Neural cell (in vitro differentiated cells): ENCODE measurements at regions not wholly inside any gene's neighbourhood (a gene's known extent, or its start where the extent isn't known, plus 50 kb on each side); places are given as distances from the start of the nearest gene placed in this dataset.

Experiments used
- H2AFZ ChIP-seq: fragments of 200-600, 300-800 bp; sonication (generic), shearing (Covaris generic); 2 replicates; pipeline ENCODE4 v1.6.0; 2014; ENCODE audit warnings: low read depth, mild to moderate bottlenecking, antibody characterized with exemption, low read length, moderate library complexity
- H3F3A ChIP-seq: fragments of 200-600 bp; shearing (Covaris generic); 2 replicates; pipeline ENCODE4 v1.6.1; 2016; ENCODE audit warnings: mild to moderate bottlenecking, moderate library complexity, mixed read lengths, antibody characterized with exemption, low read length; ENCODE audit not compliant: insufficient read depth, poor library complexity, severe bottlenecking
- H3K27ac ChIP-seq: fragments of 200-600, 300-800 bp; sonication (generic), shearing (Covaris generic); 2 replicates; pipeline ENCODE4 v1.5.1; 2014; ENCODE audit warnings: mild to moderate bottlenecking, low read length, moderate library complexity
- H3K27me3 ChIP-seq: fragments of 300-800, 200-600 bp; sonication (generic), shearing (Covaris generic); 2 replicates; pipeline ENCODE4 v1.6.0; 2014; ENCODE audit warnings: mild to moderate bottlenecking, low read depth, low read length, moderate library complexity; ENCODE audit not compliant: insufficient read depth
- H3K36me3 ChIP-seq: fragments of 300-800, 200-600 bp; sonication (generic), shearing (Covaris generic); 2 replicates; pipeline ENCODE4 v1.5.1; 2014; ENCODE audit warnings: mild to moderate bottlenecking, antibody characterized with exemption, low read length, moderate library complexity; ENCODE audit not compliant: insufficient read depth
- H3K4me2 ChIP-seq: fragments of 300-800, 200-600 bp; sonication (generic), shearing (Covaris generic); 2 replicates; pipeline ENCODE4 v1.6.0; 2014; ENCODE audit warnings: mild to moderate bottlenecking, low read length
- H3K4me3 ChIP-seq: fragments of 300-800, 200-600 bp; sonication (generic), shearing (Covaris generic); 2 replicates; pipeline ENCODE4 v1.5.1; 2014; ENCODE audit warnings: mild to moderate bottlenecking, low read length, moderate library complexity
- H3K79me2 ChIP-seq: fragments of 200-600 bp; shearing (Covaris generic); replicated peaks from 2 replicates; pipeline ENCODE4 v1.6.0; 2014; ENCODE audit warnings: mild to moderate bottlenecking, low read length, moderate library complexity; ENCODE audit not compliant: insufficient read depth
- H3K9ac ChIP-seq: fragments of 300-800, 200-600 bp; sonication (generic), shearing (Covaris generic); 2 replicates; pipeline ENCODE4 v1.6.1; 2016; ENCODE audit warnings: mild to moderate bottlenecking, low read length, mixed read lengths
- H3K9me2 ChIP-seq: fragments of 200-600 bp; shearing (Covaris generic); 2 replicates; pipeline ENCODE4 v1.6.1; 2016; ENCODE audit warnings: mild to moderate bottlenecking, low read length, mixed read lengths; ENCODE audit not compliant: insufficient read depth
- H3K9me3 ChIP-seq: fragments of 200-600, 300-800 bp; sonication (generic), shearing (Covaris generic); 2 replicates; pipeline ENCODE4 v1.6.1; 2016; ENCODE audit warnings: mild to moderate bottlenecking, mixed run types, low read length, moderate library complexity, mixed read lengths
- H4K20me1 ChIP-seq: fragments of 200-600 bp; shearing (Covaris generic); 2 replicates; pipeline ENCODE4 v1.6.1; 2016; ENCODE audit warnings: mild to moderate bottlenecking, mixed run types; ENCODE audit not compliant: insufficient read depth
- EP300 ChIP-seq: fragments of 450-650 bp; conservative IDR thresholded peaks from 2 replicates; pipeline ENCODE4 v1.6.1; 2014; ENCODE audit warnings: antibody characterized with exemption, mild to moderate bottlenecking, moderate library complexity; ENCODE audit not compliant: poor library complexity, severe bottlenecking
- EZH2 ChIP-seq: fragments of 200-600, 300-800 bp; shearing (Covaris generic), sonication (generic); IDR thresholded peaks from 2 replicates; pipeline ENCODE4 v1.6.1; 2014; ENCODE audit warnings: antibody characterized with exemption, low read length, borderline replicate concordance, mild to moderate bottlenecking; ENCODE audit not compliant: insufficient read depth, poor library complexity, severe bottlenecking
- MXI1 ChIP-seq: fragments of 450-650 bp; conservative IDR thresholded peaks from 2 replicates; pipeline ENCODE4 v1.6.1; 2014; ENCODE audit warnings: antibody characterized with exemption, mild to moderate bottlenecking; ENCODE audit not compliant: poor library complexity, severe bottlenecking
- POLR2AphosphoS5 ChIP-seq: IDR thresholded peaks from 2 replicates; pipeline ENCODE4 v1.6.1; 2012
- RAD21 ChIP-seq: fragments of 450-650 bp; conservative IDR thresholded peaks from 2 replicates; pipeline ENCODE4 v1.6.1; 2014; ENCODE audit warnings: antibody characterized with exemption, mild to moderate bottlenecking, moderate library complexity
- SMC3 ChIP-seq: fragments of 450-650 bp; conservative IDR thresholded peaks from 2 replicates; pipeline ENCODE4 v1.6.1; 2014; ENCODE audit warnings: antibody characterized with exemption, mild to moderate bottlenecking, moderate library complexity; ENCODE audit not compliant: poor library complexity
- TAF1 ChIP-seq: IDR thresholded peaks from 2 replicates; pipeline ENCODE4 v1.6.1; 2012; ENCODE audit warnings: low read depth
- TF ChIP-seq, protein P1 (sequence below): IDR thresholded peaks from 2 replicates; pipeline ENCODE4 v1.6.1; 2012; ENCODE audit warnings: borderline replicate concordance
- TF ChIP-seq, protein P2 (sequence below): fragments of 450-650 bp; IDR thresholded peaks from 2 replicates; pipeline ENCODE4 v1.5.1; 2014; ENCODE audit warnings: antibody characterized with exemption, mild to moderate bottlenecking, moderate library complexity; ENCODE audit not compliant: poor library complexity, severe bottlenecking

DNA sequence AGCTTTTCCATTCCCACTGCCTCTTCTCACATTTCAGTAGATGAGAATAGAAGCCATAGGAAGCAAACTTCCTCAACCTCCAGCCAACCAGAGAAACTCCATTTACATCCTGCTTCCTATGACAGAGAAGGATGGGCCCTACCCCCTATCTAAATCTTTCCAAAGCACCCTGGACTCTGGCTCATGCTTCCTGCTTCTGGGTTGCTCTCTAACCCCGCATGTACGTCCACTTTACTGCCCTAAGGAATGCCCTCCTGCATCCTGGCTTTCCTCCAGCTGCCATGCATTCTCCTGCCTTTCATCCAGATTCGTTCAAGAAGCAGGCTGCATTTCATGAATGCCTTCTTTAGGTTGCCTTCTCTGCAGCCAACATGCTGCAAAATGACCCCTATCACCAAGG is 91.9 kb downstream of the FAM217A start:
- no peaks in the 10 kb centered on the region for H4K20me1 ChIP-seq
- no peak overlapping the region for H3K27ac ChIP-seq
- H3K27me3 ChIP-seq, result no peaks in the 10 kb centered on the region
- H3K4me2 ChIP-seq, result no peak overlapping the region
- TF ChIP-seq SMC3, result no peak
- TF ChIP-seq EP300, result no peak
- TF ChIP-seq, protein P1, sequence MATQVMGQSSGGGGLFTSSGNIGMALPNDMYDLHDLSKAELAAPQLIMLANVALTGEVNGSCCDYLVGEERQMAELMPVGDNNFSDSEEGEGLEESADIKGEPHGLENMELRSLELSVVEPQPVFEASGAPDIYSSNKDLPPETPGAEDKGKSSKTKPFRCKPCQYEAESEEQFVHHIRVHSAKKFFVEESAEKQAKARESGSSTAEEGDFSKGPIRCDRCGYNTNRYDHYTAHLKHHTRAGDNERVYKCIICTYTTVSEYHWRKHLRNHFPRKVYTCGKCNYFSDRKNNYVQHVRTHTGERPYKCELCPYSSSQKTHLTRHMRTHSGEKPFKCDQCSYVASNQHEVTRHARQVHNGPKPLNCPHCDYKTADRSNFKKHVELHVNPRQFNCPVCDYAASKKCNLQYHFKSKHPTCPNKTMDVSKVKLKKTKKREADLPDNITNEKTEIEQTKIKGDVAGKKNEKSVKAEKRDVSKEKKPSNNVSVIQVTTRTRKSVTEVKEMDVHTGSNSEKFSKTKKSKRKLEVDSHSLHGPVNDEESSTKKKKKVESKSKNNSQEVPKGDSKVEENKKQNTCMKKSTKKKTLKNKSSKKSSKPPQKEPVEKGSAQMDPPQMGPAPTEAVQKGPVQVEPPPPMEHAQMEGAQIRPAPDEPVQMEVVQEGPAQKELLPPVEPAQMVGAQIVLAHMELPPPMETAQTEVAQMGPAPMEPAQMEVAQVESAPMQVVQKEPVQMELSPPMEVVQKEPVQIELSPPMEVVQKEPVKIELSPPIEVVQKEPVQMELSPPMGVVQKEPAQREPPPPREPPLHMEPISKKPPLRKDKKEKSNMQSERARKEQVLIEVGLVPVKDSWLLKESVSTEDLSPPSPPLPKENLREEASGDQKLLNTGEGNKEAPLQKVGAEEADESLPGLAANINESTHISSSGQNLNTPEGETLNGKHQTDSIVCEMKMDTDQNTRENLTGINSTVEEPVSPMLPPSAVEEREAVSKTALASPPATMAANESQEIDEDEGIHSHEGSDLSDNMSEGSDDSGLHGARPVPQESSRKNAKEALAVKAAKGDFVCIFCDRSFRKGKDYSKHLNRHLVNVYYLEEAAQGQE, result no peak
- no peak for TF ChIP-seq EZH2
- TF ChIP-seq TAF1, result no peak
- TF ChIP-seq, protein P2, sequence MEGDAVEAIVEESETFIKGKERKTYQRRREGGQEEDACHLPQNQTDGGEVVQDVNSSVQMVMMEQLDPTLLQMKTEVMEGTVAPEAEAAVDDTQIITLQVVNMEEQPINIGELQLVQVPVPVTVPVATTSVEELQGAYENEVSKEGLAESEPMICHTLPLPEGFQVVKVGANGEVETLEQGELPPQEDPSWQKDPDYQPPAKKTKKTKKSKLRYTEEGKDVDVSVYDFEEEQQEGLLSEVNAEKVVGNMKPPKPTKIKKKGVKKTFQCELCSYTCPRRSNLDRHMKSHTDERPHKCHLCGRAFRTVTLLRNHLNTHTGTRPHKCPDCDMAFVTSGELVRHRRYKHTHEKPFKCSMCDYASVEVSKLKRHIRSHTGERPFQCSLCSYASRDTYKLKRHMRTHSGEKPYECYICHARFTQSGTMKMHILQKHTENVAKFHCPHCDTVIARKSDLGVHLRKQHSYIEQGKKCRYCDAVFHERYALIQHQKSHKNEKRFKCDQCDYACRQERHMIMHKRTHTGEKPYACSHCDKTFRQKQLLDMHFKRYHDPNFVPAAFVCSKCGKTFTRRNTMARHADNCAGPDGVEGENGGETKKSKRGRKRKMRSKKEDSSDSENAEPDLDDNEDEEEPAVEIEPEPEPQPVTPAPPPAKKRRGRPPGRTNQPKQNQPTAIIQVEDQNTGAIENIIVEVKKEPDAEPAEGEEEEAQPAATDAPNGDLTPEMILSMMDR, result no peak
- no peak for TF ChIP-seq MXI1
- TF ChIP-seq POLR2AphosphoS5, result no peak
- no peak for TF ChIP-seq RAD21
- H2AFZ ChIP-seq, result no peak overlapping the region
- no peaks in the 10 kb centered on the region for H3K9me2 ChIP-seq
- no peak overlapping the region for H3K4me3 ChIP-seq
- no peak overlapping the region for H3K9ac ChIP-seq
- no peaks in the 10 kb centered on the region for H3K9me3 ChIP-seq
- no peaks in the 10 kb centered on the region for H3K36me3 ChIP-seq
- H3F3A ChIP-seq, result no peaks in the 10 kb centered on the region
- no peaks in the 10 kb centered on the region for H3K79me2 ChIP-seq

DNA sequence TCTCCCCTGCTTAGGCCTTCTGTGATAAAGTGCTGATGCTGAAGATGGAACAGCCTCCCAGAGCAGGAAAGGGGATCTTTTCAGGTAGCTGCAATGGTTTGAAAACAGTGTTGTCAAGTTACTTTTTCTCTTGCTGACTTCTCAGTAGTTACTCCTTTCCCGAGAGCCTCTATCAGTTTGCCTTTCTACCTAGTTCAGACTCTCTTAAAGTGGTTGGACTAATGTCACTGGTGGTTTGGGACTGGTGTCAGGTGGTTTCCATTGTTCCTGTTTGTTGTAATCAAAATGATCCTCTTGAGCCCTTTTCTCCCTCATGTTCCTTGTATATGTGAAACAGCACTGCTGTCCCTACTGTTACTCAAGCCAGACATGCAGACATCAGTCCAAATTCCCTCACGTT is 91.4 kb downstream of the FAM217A start:
- no peaks in the 10 kb centered on the region for H3K27me3 ChIP-seq
- H4K20me1 ChIP-seq, result no peaks in the 10 kb centered on the region
- H3F3A ChIP-seq, result no peaks in the 10 kb centered on the region
- no peak overlapping the region for H3K4me3 ChIP-seq
- H3K27ac ChIP-seq, result no peak overlapping the region
- H3K36me3 ChIP-seq, result no peaks in the 10 kb centered on the region
- no peak overlapping the region for H2AFZ ChIP-seq
- no peaks in the 10 kb centered on the region for H3K9me2 ChIP-seq
- TF ChIP-seq RAD21, result no peak
- TF ChIP-seq, protein P2, result no peak
- TF ChIP-seq POLR2AphosphoS5, result no peak
- no peak for TF ChIP-seq TAF1
- TF ChIP-seq EP300, result no peak
- no peak for TF ChIP-seq SMC3
- no peak for TF ChIP-seq MXI1
- TF ChIP-seq, protein P1, result no peak
- no peak for TF ChIP-seq EZH2
- no peak overlapping the region for H3K9ac ChIP-seq
- H3K79me2 ChIP-seq, result no peaks in the 10 kb centered on the region
- H3K9me3 ChIP-seq, result no peaks in the 10 kb centered on the region
- no peak overlapping the region for H3K4me2 ChIP-seq
